ENCODE measurements at regions not wholly inside any gene's neighbourhood (a gene's known extent, or its start where the extent isn't known, plus 50 kb on each side); places are given as distances from the start of the nearest gene placed in this dataset.

- 0 out of 2 replicates have a peak, but pooled peaks have one; percentile 9 for TF ChIP-seq ZBTB40 (IDR thresholded peaks at IDR 0.05)
- TF ChIP-seq ZBTB40 (CRISPR knock-in tag; IDR thresholded peaks at IDR 0.05), result no peak
- TF ChIP-seq MAFK (conservative IDR thresholded peaks at IDR 0.05 in 1 of 2, IDR thresholded peaks at IDR 0.05 in 1 of 2; ENCODE audit: low read length in 2 of 2), result peak; percentile 79 to 83
Measured at GRCh38 chr20:22672191-22672590, 87.8 kb upstream of the FOXA2 start (continued).

- POLR2A ChIA-PET, result no interaction called here
- Histone ChIP-seq H3K27ac (ENCODE audit: extremely low read length, insufficient read depth, low read length) (no peak overlapping the region), H3K4me1 (ENCODE audit: insufficient read depth, low read length) (no peaks in the 10 kb centered on the region), H2AFZ (ENCODE audit: low read length) (no peak overlapping the region), H3K4me3 (replicated peaks in 1 of 3; ENCODE audit: insufficient read depth in 1 of 3, low read depth in 2 of 3, low read length in 3 of 3) (no peak overlapping the region), H3K27me3 (ENCODE audit: control insufficient read depth in 1 of 2, insufficient read depth in 2 of 2, low read length in 2 of 2) (peaks cover 2 to 11% of the 10 kb centered on the region in 2 experiments; a peak in 2 of 5 replicates), H3K4me2 (ENCODE audit: low read depth, low read length) (no peak overlapping the region), H3K36me3 (replicated peaks in 1 of 2; ENCODE audit: control insufficient read depth in 1 of 2, insufficient read depth in 2 of 2, low read length in 2 of 2) (no peaks in the 10 kb centered on the region), H3K9me3 (ENCODE audit: low read length) (peaks cover 15% of the 10 kb centered on the region), H4K20me1 (ENCODE audit: insufficient read depth, low read length) (no peaks in the 10 kb centered on the region), H3K9ac (ENCODE audit: insufficient read depth, low read depth, low read length) (no peak overlapping the region), H3K79me2 (ENCODE audit: insufficient read depth, low read length) (no peaks in the 10 kb centered on the region)
- DNase-seq (ENCODE audit: low spot score) (no peak), ATAC-seq (no peak; the same call in 2 of the 3 replicates), FAIRE-seq (no peak)
- in situ Hi-C loops (cut with HindIII; ENCODE audit: extremely low pct_ligation_motif_present, low pct_unique_long_range_greater_than_20kb) (no loop called here), intact Hi-C loops (cut with micrococcal nuclease; ENCODE audit: unreplicated experiment) (no loop called here)
- no TSS peak for BruUV-seq (replicated peaks)
- TF ChIP-seq MIXL1 (CRISPR knock-in tag; IDR thresholded peaks at IDR 0.05), result no peak
- CTCF ChIA-PET (ENCODE audit: low intra/inter-chr PET ratio, low total read pairs), result no interaction called here
- whole genome bisulfite sequencing (ENCODE audit: low lambda C conversion rate), result 11% methylated on average over 6 of the region's 6 CpGs
Measured at GRCh38 chr20:22673467-22673866, 89.1 kb upstream of the FOXA2 start.

Measured in HepG2 (cell line).